Naive thymus-derived CD8-positive, alpha-beta T cell (primary cell): ENCODE measurements at regions not wholly inside any gene's neighbourhood (a gene's known extent, or its start where the extent isn't known, plus 50 kb on each side); places are given as distances from the start of the nearest gene placed in this dataset.
A peak's percentile ranks its signal among the peaks of the same experiment; 100 is the strongest.
"Not testable (repeated sequence)": the region's sequence is repeated elsewhere in the genome, so short reads cannot be mapped to it uniquely, and the experiment has no call there.

ENCODE experiments used
- ATAC-seq, 2 donors: fragments of 150-1000 bp; cut with Tn5 transposase in 1 of 2; sonication (Bioruptor Pico), chemical (Tn5 transposase) in 1 of 2; 1 replicate in 1 of 2; 2 replicates in 1 of 2; pipeline ENCODE4 v1.10.0; 2021; ENCODE audit warnings: mild to moderate bottlenecking in 2 of 2, moderate library complexity in 2 of 2
- POLR2A ChIA-PET: fragments of 350-600 bp; sonication (Branson Sonifier 250); formaldehyde crosslinking; loops from one replicate; lab custom pipeline; 2021; ENCODE audit warnings: antibody characterized with exemption; lab: Charles Lee
- DNase-seq, 10 donors: peaks; one replicate each; pipeline versions ENCODE4 v3.0.0 to v3.0.0-alpha.2; 2020 to 2022
- H3K27ac Mint-ChIP-seq, 10 donors: one replicate each; pipeline ENCODE4 v1.8.0; 2020 to 2022; ENCODE audit warnings: mild to moderate bottlenecking in 10 of 10, mixed read lengths in 10 of 10, moderate library complexity in 4 of 10, inconsistent platforms in 1 of 10
- H3K27me3 Mint-ChIP-seq, 5 donors: one replicate each; pipeline ENCODE4 v1.8.0; 2021 to 2022; ENCODE audit warnings: mixed read lengths in 5 of 5
- H3K36me3 Mint-ChIP-seq, 3 donors: one replicate each; pipeline ENCODE4 v1.8.0; 2020 to 2022; ENCODE audit warnings: mixed read lengths in 3 of 3, mild to moderate bottlenecking in 2 of 3, inconsistent platforms in 1 of 3
- H3K4me1 Mint-ChIP-seq, 4 donors: one replicate each; pipeline ENCODE4 v1.8.0; 2021 to 2022; ENCODE audit warnings: mixed read lengths in 4 of 4
- H3K4me3 Mint-ChIP-seq, 10 donors: one replicate each; pipeline ENCODE4 v1.8.0; 2020 to 2022; ENCODE audit warnings: mild to moderate bottlenecking in 10 of 10, mixed read lengths in 10 of 10, moderate library complexity in 6 of 10, inconsistent platforms in 1 of 10
- H3K9me3 Mint-ChIP-seq, 9 donors: one replicate each; pipeline ENCODE4 v1.8.0; 2020 to 2022; ENCODE audit warnings: mixed read lengths in 9 of 9, mild to moderate bottlenecking in 3 of 9, inconsistent platforms in 1 of 9, moderate library complexity in 1 of 9

- H3K9me3 Mint-ChIP-seq, result peaks cover 0 to 19% (median 2%) of the 10 kb centered on the region in 9 donors
- H3K36me3 Mint-ChIP-seq, POLR2A ChIA-PET, H3K27ac Mint-ChIP-seq, H3K27me3 Mint-ChIP-seq, ATAC-seq, H3K4me1 Mint-ChIP-seq, H3K4me3 Mint-ChIP-seq: not testable (repeated sequence)
- DNase-seq, result peak in 1 of 10 donors; percentile 65
Measured at GRCh38 chr2:90296484-90296777, 1605.0 kb downstream of the RPIA start.

- H3K27ac Mint-ChIP-seq, POLR2A ChIA-PET, H3K4me3 Mint-ChIP-seq, DNase-seq, H3K4me1 Mint-ChIP-seq, H3K27me3 Mint-ChIP-seq, H3K36me3 Mint-ChIP-seq, ATAC-seq: not testable (repeated sequence)
- H3K9me3 Mint-ChIP-seq, result peaks cover 0 to 18% (median 2%) of the 10 kb centered on the region in 9 donors
Measured at GRCh38 chr2:90297701-90298100, 1606.2 kb downstream of the RPIA start.

DNA sequence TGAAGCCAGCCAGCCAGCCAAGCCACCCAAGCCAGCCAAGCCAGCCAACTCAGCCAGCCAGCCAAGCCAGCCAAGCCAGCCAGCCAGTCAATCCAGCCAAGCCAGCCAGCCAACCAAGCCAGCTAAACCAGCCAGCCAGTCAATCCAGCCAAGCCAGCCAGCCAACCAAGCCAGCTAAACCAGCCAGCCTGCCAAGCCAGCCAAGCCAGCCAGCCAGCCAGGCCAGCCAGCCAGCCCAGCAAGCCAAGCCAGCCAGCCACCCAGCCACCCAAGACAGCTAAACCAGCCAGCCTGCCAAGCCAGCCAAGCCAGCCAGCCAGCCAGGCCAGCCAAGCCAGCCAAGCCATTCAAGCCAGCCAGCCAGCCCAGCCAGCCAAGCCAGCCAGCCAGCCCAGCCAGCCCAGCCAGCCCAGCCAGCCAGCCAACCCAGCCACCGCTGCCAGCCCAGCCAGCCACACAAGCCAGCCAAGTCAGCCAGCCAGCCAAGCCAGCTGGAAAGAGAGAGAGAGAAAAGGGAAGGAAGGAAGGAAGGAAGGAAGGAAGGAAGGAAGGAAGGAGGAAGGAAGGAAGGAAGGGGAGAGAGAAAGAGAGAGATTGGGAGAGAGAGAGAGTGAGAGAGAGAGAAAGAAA is 1606.8 kb downstream of the RPIA start:
- H3K27ac Mint-ChIP-seq, H3K36me3 Mint-ChIP-seq, ATAC-seq, POLR2A ChIA-PET, DNase-seq, H3K27me3 Mint-ChIP-seq, H3K4me3 Mint-ChIP-seq, H3K4me1 Mint-ChIP-seq: not testable (repeated sequence)
- H3K9me3 Mint-ChIP-seq, result peaks cover 0 to 17% (median 2%) of the 10 kb centered on the region in 9 donors

- POLR2A ChIA-PET, DNase-seq, H3K27ac Mint-ChIP-seq, H3K4me1 Mint-ChIP-seq, H3K27me3 Mint-ChIP-seq, ATAC-seq, H3K4me3 Mint-ChIP-seq, H3K36me3 Mint-ChIP-seq: not testable (repeated sequence)
- peaks cover 0 to 17% (median 2%) of the 10 kb centered on the region in 9 donors for H3K9me3 Mint-ChIP-seq
Measured at GRCh38 chr2:90298983-90299382, 1607.5 kb downstream of the RPIA start.

- POLR2A ChIA-PET, DNase-seq, ATAC-seq, H3K36me3 Mint-ChIP-seq, H3K27me3 Mint-ChIP-seq, H3K9me3 Mint-ChIP-seq: not testable (repeated sequence)
- H3K27ac Mint-ChIP-seq, result peak overlapping the region in 2 of 10 donors; percentile 34 to 43
- H3K4me1 Mint-ChIP-seq, result peaks cover 0 to 11% (median 5%) of the 10 kb centered on the region in 4 donors
- H3K4me3 Mint-ChIP-seq, result peak overlapping the region; percentile 50 to 87 (median 74)
Measured at GRCh38 chr2:90322982-90323381, 1631.5 kb downstream of the RPIA start.

GRCh38 chr2:90323612-90324558 is 1632.4 kb downstream of the RPIA start:
- peak overlapping the region in 1 of 10 donors; percentile 64 for H3K27ac Mint-ChIP-seq
- peaks cover 0 to 11% (median 5%) of the 10 kb centered on the region in 4 donors for H3K4me1 Mint-ChIP-seq
- H3K36me3 Mint-ChIP-seq, ATAC-seq, H3K9me3 Mint-ChIP-seq, H3K27me3 Mint-ChIP-seq: not testable (repeated sequence)
- DNase-seq, result peak in 3 of 10 donors; percentile 5 to 62 (median 13)
- POLR2A ChIA-PET, result interaction anchor here (0.6 kb wide), 1 partner anchor 1152 kb away, joined by 3 read pairs; no protein-coding TSS in a partner anchor
- peak overlapping the region in 8 of 10 donors; percentile 43 to 86 (median 64) for H3K4me3 Mint-ChIP-seq

- POLR2A ChIA-PET, result interaction anchor here (0.6 kb wide), 1 partner anchor 1151 kb away, joined by 3 read pairs; no protein-coding TSS in a partner anchor
- H3K4me3 Mint-ChIP-seq, result peak overlapping the region in 2 of 10 donors; percentile 34 to 74
- peaks cover 0 to 11% (median 5%) of the 10 kb centered on the region in 4 donors for H3K4me1 Mint-ChIP-seq
- DNase-seq, result peak in 1 of 10 donors; percentile 6
- H3K27ac Mint-ChIP-seq, ATAC-seq, H3K27me3 Mint-ChIP-seq, H3K9me3 Mint-ChIP-seq, H3K36me3 Mint-ChIP-seq: not testable (repeated sequence)
Measured at GRCh38 chr2:90324672-90325071, 1633.2 kb downstream of the RPIA start.

- H3K27ac Mint-ChIP-seq, POLR2A ChIA-PET, H3K9me3 Mint-ChIP-seq, H3K4me3 Mint-ChIP-seq, H3K27me3 Mint-ChIP-seq, H3K36me3 Mint-ChIP-seq, ATAC-seq: not testable (repeated sequence)
- peak in 3 of 10 donors; percentile 8 to 38 (median 9) for DNase-seq
- H3K4me1 Mint-ChIP-seq, result peaks cover 0 to 11% (median 5%) of the 10 kb centered on the region in 4 donors
Measured at GRCh38 chr2:90325796-90326353, 1634.4 kb downstream of the RPIA start.

DNA sequence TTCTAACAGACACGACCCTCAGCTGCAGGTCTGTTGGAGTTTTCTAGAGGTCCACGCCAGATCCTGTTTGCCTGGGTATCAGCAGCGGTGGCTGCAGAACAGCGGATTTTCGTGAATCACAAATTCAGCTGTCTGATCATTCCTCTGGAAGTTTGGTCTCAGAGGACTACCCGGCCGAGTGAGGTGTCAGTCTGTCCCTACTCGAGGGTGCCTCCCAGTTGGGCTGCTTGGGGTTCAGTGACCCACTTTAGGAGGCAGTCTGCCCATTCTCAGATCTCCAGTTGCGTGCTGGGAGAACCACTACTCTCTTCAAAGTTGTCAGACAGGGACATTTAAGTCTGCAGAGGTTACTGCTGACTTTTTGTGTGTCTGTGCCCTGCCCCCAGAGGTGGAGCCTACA is 1664.1 kb downstream of the RPIA start:
- H3K4me3 Mint-ChIP-seq, H3K4me1 Mint-ChIP-seq, H3K27ac Mint-ChIP-seq, H3K36me3 Mint-ChIP-seq, DNase-seq, ATAC-seq, POLR2A ChIA-PET: not testable (repeated sequence)
- Mint-ChIP-seq H3K9me3 (peaks cover 0 to 15% (median 7%) of the 10 kb centered on the region in 9 donors), H3K27me3 (peaks cover 4 to 12% (median 6%) of the 10 kb centered on the region in 5 donors)

GRCh38 chr2:90359344-90359743 is 1667.9 kb downstream of the RPIA start:
- DNase-seq, H3K4me1 Mint-ChIP-seq, H3K27ac Mint-ChIP-seq, POLR2A ChIA-PET, H3K4me3 Mint-ChIP-seq, ATAC-seq, H3K36me3 Mint-ChIP-seq: not testable (repeated sequence)
- Mint-ChIP-seq H3K27me3 (peaks cover 4 to 12% (median 6%) of the 10 kb centered on the region in 5 donors), H3K9me3 (peaks cover 0 to 12% (median 6%) of the 10 kb centered on the region in 9 donors)

GRCh38 chr2:90359887-90360730 is 1668.6 kb downstream of the RPIA start:
- Mint-ChIP-seq H3K9me3 (peaks cover 0 to 12% (median 6%) of the 10 kb centered on the region in 9 donors), H3K27me3 (peaks cover 4 to 12% (median 6%) of the 10 kb centered on the region in 5 donors)
- not testable (repeated sequence) for H3K4me1 Mint-ChIP-seq

DNA sequence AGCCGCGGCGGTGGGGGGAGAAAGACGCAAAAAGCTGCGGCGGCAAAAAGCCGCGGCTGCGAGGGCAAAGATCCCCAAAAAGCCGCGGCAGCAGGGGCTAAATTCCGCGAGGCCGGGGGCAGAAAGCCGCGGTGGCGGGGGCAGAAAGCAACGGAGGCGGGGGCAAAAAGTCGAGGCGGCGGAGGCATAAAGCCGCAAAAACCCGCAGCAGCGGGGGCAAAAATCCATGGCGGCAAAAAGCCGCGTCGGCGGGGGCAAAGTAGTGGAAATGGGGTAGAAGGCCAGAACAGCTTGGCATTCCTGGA is 1669.2 kb downstream of the RPIA start:
- H3K4me3 Mint-ChIP-seq, POLR2A ChIA-PET, ATAC-seq, H3K36me3 Mint-ChIP-seq, H3K4me1 Mint-ChIP-seq, DNase-seq, H3K27ac Mint-ChIP-seq: not testable (repeated sequence)
- peaks cover 0 to 12% (median 6%) of the 10 kb centered on the region in 9 donors for H3K9me3 Mint-ChIP-seq
- H3K27me3 Mint-ChIP-seq, result peaks cover 4 to 12% (median 6%) of the 10 kb centered on the region in 5 donors

More at GRCh38 chr2:90359887-90360730, 1668.6 kb downstream of the RPIA start:
- H3K36me3 Mint-ChIP-seq, ATAC-seq, POLR2A ChIA-PET, H3K4me3 Mint-ChIP-seq, H3K27ac Mint-ChIP-seq, DNase-seq: not testable (repeated sequence)
